ENCODE measurements at regions not wholly inside any gene's neighbourhood (a gene's known extent, or its start where the extent isn't known, plus 50 kb on each side); places are given as distances from the start of the nearest gene placed in this dataset.

GRCh38 chr1:209368864-209369598, 214.5 kb upstream of the CAMK1G start:
- DNase-seq (ENCODE audit: low read depth, low spot score) = no peak

DNA sequence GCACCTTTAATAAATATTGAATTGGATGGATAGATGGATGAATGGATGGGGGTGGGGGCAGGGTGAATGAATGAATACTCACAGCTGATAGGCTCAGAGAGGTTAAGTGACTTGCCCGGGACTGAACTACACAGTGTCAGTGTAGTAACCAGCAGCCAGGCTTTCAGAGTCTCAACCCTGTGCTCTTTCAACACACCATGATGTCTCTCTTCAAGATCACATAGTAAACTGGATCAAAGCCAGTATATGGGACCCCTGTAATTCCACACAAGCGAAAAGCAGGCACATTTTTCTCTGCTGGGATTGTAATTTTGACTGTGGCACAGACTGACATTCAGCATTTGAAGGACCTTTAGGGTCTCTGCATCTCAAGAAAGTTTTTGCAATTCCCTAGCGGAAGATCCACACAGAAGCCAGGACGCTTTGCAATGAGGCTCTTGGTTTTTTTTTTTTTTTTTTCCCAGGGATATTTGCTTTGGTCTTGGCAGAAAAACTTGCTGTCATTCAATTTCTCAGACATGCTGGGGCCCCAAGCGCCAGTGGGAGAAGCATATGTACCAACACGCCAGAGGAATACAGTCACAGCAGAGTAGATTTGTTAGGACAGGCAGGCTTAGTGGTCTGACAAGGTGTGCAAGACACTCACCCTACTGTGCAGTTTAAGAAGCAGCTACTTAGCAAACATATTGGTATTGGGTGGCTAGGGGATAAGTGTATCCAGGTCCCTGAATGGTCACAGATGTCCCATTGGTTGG, 213.1 kb upstream of the CAMK1G start:
- DNase-seq (ENCODE audit: low read depth, low spot score) = no peak

DNA sequence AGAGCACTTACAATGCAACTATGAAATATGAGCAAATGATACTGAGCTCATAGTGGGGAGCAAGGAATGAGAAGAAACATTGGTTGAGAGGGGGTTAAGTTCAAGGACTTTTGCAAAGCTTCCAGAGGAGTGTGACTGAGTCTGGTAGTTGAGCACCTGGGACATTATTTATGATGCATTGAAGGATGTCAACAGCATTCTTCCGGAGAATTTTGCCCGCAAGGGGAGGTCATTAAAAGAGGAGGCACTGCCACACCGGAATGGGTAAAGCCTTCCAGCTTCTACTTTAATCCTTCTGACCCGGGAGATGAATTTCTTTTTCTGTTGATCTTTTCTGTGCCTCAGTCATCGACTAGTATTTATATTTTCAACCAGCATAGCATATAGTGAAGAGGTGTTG, 208.4 kb upstream of the CAMK1G start:
- DNase-seq (ENCODE audit: low read depth, low spot score) = no peak

DNA sequence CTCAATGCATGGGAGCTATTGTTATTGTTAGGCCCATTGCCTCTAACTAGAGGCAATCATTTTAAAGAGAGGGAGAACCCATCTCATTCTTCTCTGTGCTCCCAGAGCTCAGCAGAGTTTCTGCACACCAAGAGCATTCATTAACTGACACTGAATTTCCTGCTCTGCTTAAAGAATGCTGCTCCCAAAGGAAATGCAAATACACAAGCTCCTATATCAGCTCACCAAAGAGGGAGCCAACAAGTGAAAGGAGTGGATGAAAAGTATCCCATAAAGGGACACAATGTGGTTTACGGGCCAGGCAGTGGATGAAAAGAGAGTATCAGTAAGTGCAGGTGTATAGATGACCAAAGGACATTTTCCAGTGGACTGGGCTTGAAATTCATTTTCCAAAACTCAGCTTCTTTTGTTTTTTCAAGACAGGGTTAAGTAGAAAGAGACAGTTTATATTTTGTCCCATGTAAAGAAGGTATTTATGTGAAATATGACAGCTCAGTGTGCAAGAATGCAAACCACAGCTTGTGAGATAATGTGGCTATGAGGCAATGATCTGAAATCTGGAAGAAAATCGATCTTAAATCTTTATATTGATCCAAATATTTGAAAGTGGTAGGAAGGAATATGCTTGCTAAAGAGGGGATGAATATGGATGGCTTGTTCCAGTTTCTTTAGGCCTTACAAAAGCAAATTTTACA, 207.7 kb upstream of the CAMK1G start:
- DNase-seq (ENCODE audit: low read depth, low spot score) = no peak

DNA sequence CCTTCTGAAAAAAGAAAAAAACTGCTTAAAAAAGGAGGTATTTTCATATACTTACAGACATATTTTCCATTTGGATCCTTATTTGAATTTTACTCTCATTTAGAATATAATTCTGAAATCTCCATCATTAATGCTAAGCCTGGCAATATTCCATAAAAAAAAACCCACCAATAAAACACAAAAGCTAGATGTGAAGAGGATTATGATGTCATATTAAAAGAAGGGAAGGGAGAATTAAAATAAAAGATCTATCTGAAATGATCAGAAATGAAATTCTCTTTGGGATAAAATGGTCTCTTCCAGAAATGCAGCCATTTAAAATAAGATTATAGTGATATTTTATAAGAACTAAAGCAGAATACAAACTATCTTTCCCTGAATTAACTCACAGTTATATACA, 206.7 kb upstream of the CAMK1G start:
- no peak for DNase-seq (ENCODE audit: low read depth, low spot score)

GRCh38 chr1:209377995-209378394, 205.5 kb upstream of the CAMK1G start:
- DNase-seq (ENCODE audit: low read depth, low spot score) = no peak

DNA sequence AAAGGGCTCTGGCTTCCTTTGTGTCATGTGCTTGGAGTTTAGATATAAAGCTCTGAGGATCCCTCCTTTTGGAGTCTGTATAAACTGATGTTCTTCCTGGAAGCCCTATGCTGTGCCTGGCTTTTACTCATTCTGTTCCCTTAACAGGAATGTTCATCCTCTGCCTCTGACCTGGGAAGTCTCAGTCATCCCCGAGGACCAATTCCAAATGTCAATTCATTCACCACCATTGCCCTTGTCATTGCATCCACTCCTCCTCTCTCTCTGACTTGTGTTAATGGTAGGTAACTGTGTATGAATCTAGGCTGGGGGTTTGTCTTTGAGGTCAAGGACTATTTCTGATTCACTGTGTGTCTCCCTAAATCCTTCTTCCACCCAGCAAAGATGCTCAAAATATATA, 204.2 kb upstream of the CAMK1G start:
- DNase-seq (ENCODE audit: low read depth, low spot score) = no peak

GRCh38 chr1:209380420-209380819, 203.1 kb upstream of the CAMK1G start:
- no peak for DNase-seq (ENCODE audit: low read depth, low spot score)

- no peak for DNase-seq (ENCODE audit: low read depth, low spot score)
Measured at GRCh38 chr1:209382231-209383100, 201.0 kb upstream of the CAMK1G start.

- no peak for DNase-seq (ENCODE audit: low read depth, low spot score)
Measured at GRCh38 chr1:209383422-209383821, 200.1 kb upstream of the CAMK1G start.

- peak; percentile 48 for DNase-seq (ENCODE audit: low read depth, low spot score)
Measured at GRCh38 chr1:209383907-209384709, 199.4 kb upstream of the CAMK1G start.

GRCh38 chr1:209384710-209385550, 198.6 kb upstream of the CAMK1G start:
- DNase-seq (ENCODE audit: low read depth, low spot score) = no peak

DNA sequence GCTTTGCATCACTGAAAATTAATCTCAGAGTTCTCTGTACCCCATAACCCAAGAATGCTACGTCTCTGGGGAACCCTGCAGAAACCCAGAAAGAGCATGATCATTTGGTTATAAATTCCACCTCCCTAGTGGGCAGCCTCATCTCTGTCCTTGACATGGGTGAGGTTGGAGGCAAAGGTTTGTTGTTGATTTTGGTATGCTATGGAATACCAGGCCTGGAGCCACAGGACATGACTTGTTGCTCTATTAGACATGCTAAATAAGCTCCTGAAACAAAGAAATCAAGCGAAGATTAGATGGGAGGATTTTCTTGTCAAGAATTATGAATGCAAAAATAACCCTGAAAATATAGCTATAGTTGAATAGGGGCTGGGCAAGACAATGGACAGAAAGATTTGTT, 197.4 kb upstream of the CAMK1G start:
- DNase-seq (ENCODE audit: low read depth, low spot score) = no peak

DNA sequence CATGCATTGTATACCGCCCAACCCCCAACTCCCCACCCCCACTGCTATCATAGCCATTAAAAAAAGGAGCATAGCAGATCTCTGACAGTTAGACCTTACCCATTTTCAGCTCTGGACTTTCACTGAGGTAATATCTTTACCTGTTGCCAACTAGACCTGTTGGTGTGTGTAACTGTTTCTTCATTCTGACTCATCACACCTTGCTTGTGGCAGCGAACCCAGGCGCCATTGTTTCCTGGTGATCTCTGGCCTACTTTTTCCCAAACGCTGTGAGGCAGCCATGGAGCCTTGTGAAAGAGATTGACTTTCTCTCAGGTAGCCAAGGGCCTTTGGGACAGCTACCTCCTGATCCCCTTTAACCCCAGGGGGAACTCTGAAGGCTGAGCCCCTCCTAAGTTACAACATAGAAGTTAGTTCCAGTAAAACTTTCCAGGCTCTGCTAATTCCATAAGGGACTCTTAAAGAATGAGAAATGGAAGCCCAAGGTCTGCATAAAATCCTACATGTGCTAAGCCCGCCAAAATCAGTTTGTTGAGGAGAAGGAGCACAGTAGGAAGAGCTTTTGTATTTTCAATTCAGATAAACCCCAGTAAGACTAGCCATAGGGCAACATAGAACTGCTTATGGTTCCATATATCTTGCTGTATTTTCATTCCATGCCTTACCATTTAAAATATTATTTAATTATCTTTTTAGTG, 196.1 kb upstream of the CAMK1G start:
- no peak for DNase-seq (ENCODE audit: low read depth, low spot score)

- no peak for DNase-seq (ENCODE audit: low read depth, low spot score)
Measured at GRCh38 chr1:209387969-209388329, 195.6 kb upstream of the CAMK1G start.

DNA sequence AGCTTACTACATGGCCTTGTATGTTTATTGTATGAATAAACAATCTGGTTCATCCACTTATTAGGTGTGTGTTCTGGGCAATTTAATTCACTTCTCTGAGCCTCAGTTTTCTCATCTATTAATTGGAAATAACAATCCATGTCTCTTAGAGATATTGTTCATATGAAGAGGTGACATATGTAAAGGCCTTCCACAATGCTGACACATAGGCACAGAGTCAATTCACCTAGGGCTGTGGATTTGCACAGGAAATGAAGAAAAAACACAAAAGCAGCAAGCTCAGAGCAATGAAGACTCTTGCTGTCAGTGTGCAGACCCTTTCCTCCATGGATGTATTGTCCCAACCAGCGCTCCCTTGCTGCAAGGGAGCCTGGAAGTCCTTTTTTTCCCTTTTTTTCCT, 195.2 kb upstream of the CAMK1G start:
- DNase-seq (ENCODE audit: low read depth, low spot score) = no peak

GRCh38 chr1:209389258-209389657, 194.3 kb upstream of the CAMK1G start:
- DNase-seq (ENCODE audit: low read depth, low spot score) = no peak

GRCh38 chr1:209389975-209390374, 193.5 kb upstream of the CAMK1G start:
- no peak for DNase-seq (ENCODE audit: low read depth, low spot score)

- no peak for DNase-seq (ENCODE audit: low read depth, low spot score)
Measured at GRCh38 chr1:209390764-209391163, 192.8 kb upstream of the CAMK1G start.

All from iPS DF 19.7 (cell line).